HUES6 (cell line): ENCODE measurements at regions not wholly inside any gene's neighbourhood (a gene's known extent, or its start where the extent isn't known, plus 50 kb on each side); places are given as distances from the start of the nearest gene placed in this dataset.

Experiments used
- H3K27ac ChIP-seq: 2 replicates; pipeline ENCODE4 v1.7.0; 2013; ENCODE audit warnings: low read depth, mild to moderate bottlenecking, low read length, inconsistent platforms
- H3K27me3 ChIP-seq: 2 replicates; pipeline ENCODE4 v1.6.1; 2013; ENCODE audit warnings: low read length; ENCODE audit not compliant: control insufficient read depth, insufficient read depth
- H3K36me3 ChIP-seq: 2 replicates; pipeline ENCODE4 v1.6.1; 2013; ENCODE audit warnings: low read length; ENCODE audit not compliant: control insufficient read depth, insufficient read depth
- H3K4me1 ChIP-seq: 2 replicates; pipeline ENCODE4 v1.6.1; 2013; ENCODE audit warnings: low read length; ENCODE audit not compliant: control insufficient read depth, insufficient read depth
- H3K4me3 ChIP-seq: 2 replicates; pipeline ENCODE4 v1.5.1; 2013; ENCODE audit warnings: low read depth, low read length
- H3K9ac ChIP-seq: one replicate; pipeline ENCODE4 v1.6.1; 2013; ENCODE audit warnings: mild to moderate bottlenecking, low read length
- H3K9me3 ChIP-seq: 2 replicates; pipeline ENCODE4 v1.6.1; 2013; ENCODE audit warnings: low read depth, low read length; ENCODE audit not compliant: control insufficient read depth, insufficient read depth

GRCh38 chr2:139314059-139314458, 533.9 kb upstream of the NXPH2 start:
- Histone ChIP-seq H3K27ac (no peak overlapping the region), H3K4me3 (no peak overlapping the region), H3K9ac (no peak overlapping the region), H3K36me3 (no peaks in the 10 kb centered on the region), H3K27me3 (no peaks in the 10 kb centered on the region), H3K9me3 (no peaks in the 10 kb centered on the region), H3K4me1 (peaks cover 6% of the 10 kb centered on the region; the same call in 1 of the 2 replicates)

- no peaks in the 10 kb centered on the region for H3K27me3 ChIP-seq
- H3K9ac ChIP-seq, result no peak overlapping the region
- no peaks in the 10 kb centered on the region for H3K4me1 ChIP-seq
- no peak overlapping the region for H3K27ac ChIP-seq
- no peaks in the 10 kb centered on the region for H3K9me3 ChIP-seq
- no peak overlapping the region for H3K4me3 ChIP-seq
- no peaks in the 10 kb centered on the region for H3K36me3 ChIP-seq
Observed at GRCh38 chr2:139296672-139297209, 516.6 kb upstream of the NXPH2 start.

- Histone ChIP-seq H3K4me1 (no peaks in the 10 kb centered on the region), H3K9ac (no peak overlapping the region), H3K4me3 (no peak overlapping the region), H3K27me3 (no peaks in the 10 kb centered on the region), H3K27ac (no peak overlapping the region), H3K36me3 (no peaks in the 10 kb centered on the region), H3K9me3 (no peaks in the 10 kb centered on the region)
Observed at GRCh38 chr2:139293992-139294548, 513.9 kb upstream of the NXPH2 start.

GRCh38 chr2:139281124-139281523, 500.9 kb upstream of the NXPH2 start:
- Histone ChIP-seq H3K27me3 (no peaks in the 10 kb centered on the region), H3K9me3 (no peaks in the 10 kb centered on the region), H3K4me3 (no peak overlapping the region), H3K4me1 (no peaks in the 10 kb centered on the region), H3K36me3 (no peaks in the 10 kb centered on the region), H3K9ac (no peak overlapping the region), H3K27ac (no peak overlapping the region)

GRCh38 chr2:139271879-139272278, 491.7 kb upstream of the NXPH2 start:
- Histone ChIP-seq H3K4me1 (no peaks in the 10 kb centered on the region), H3K9ac (no peak overlapping the region), H3K4me3 (no peak overlapping the region), H3K27ac (no peak overlapping the region), H3K27me3 (no peaks in the 10 kb centered on the region), H3K36me3 (no peaks in the 10 kb centered on the region), H3K9me3 (no peaks in the 10 kb centered on the region)

- no peaks in the 10 kb centered on the region for H3K9me3 ChIP-seq
- H3K36me3 ChIP-seq, result no peaks in the 10 kb centered on the region
- no peaks in the 10 kb centered on the region for H3K4me1 ChIP-seq
- no peak overlapping the region for H3K9ac ChIP-seq
- no peak overlapping the region for H3K4me3 ChIP-seq
- no peaks in the 10 kb centered on the region for H3K27me3 ChIP-seq
- no peak overlapping the region for H3K27ac ChIP-seq
Observed at GRCh38 chr2:139271149-139271548, 491.0 kb upstream of the NXPH2 start.

GRCh38 chr2:139260052-139260430, 479.9 kb upstream of the NXPH2 start:
- Histone ChIP-seq H3K27me3 (no peaks in the 10 kb centered on the region), H3K9me3 (no peaks in the 10 kb centered on the region), H3K27ac (no peak overlapping the region), H3K4me3 (no peak overlapping the region), H3K9ac (no peak overlapping the region), H3K36me3 (no peaks in the 10 kb centered on the region), H3K4me1 (no peaks in the 10 kb centered on the region)

GRCh38 chr2:139259422-139260051, 479.3 kb upstream of the NXPH2 start:
- Histone ChIP-seq H3K27me3 (no peaks in the 10 kb centered on the region), H3K4me1 (no peaks in the 10 kb centered on the region), H3K9ac (no peak overlapping the region), H3K9me3 (no peaks in the 10 kb centered on the region), H3K4me3 (no peak overlapping the region), H3K27ac (no peak overlapping the region), H3K36me3 (no peaks in the 10 kb centered on the region)

- no peak overlapping the region for H3K9ac ChIP-seq
Observed at GRCh38 chr2:139241286-139241685, 461.1 kb upstream of the NXPH2 start.

GRCh38 chr2:139237023-139237422, 456.8 kb upstream of the NXPH2 start:
- Histone ChIP-seq H3K27ac (no peak overlapping the region), H3K4me1 (peaks cover 5% of the 10 kb centered on the region; the same call in 1 of the 2 replicates), H3K36me3 (no peaks in the 10 kb centered on the region), H3K9me3 (no peaks in the 10 kb centered on the region), H3K9ac (no peak overlapping the region), H3K27me3 (no peaks in the 10 kb centered on the region), H3K4me3 (no peak overlapping the region)

More at GRCh38 chr2:139241286-139241685, 461.1 kb upstream of the NXPH2 start:
- no peak overlapping the region for H3K4me3 ChIP-seq
- no peaks in the 10 kb centered on the region for H3K27me3 ChIP-seq
- H3K27ac ChIP-seq, result no peak overlapping the region
- no peaks in the 10 kb centered on the region; the same call in 1 of the 2 replicates for H3K4me1 ChIP-seq
- no peaks in the 10 kb centered on the region for H3K9me3 ChIP-seq
- no peaks in the 10 kb centered on the region for H3K36me3 ChIP-seq

- Histone ChIP-seq H3K36me3 (no peaks in the 10 kb centered on the region), H3K27ac (no peak overlapping the region), H3K9ac (no peak overlapping the region)
Observed at GRCh38 chr2:139230881-139231280, 450.7 kb upstream of the NXPH2 start.

More at GRCh38 chr2:139230881-139231280, 450.7 kb upstream of the NXPH2 start:
- no peaks in the 10 kb centered on the region for H3K9me3 ChIP-seq
- H3K27me3 ChIP-seq, result no peaks in the 10 kb centered on the region
- H3K4me3 ChIP-seq, result no peak overlapping the region
- H3K4me1 ChIP-seq, result peaks cover 5% of the 10 kb centered on the region; the same call in 1 of the 2 replicates
